CD4-positive, alpha-beta T cell treated with Interleukin-17A for 4 hours (primary cell): ENCODE measurements at regions not wholly inside any gene's neighbourhood (a gene's known extent, or its start where the extent isn't known, plus 50 kb on each side); places are given as distances from the start of the nearest gene placed in this dataset.
"Not testable (repeated sequence)": the region's sequence is repeated elsewhere in the genome, so short reads cannot be mapped to it uniquely, and the experiment has no call there.

ENCODE experiments used
- DNase-seq: peaks from one replicate; pipeline ENCODE4 v3.0.0-alpha.2; 2020; ENCODE audit warnings: mixed read lengths

DNA sequence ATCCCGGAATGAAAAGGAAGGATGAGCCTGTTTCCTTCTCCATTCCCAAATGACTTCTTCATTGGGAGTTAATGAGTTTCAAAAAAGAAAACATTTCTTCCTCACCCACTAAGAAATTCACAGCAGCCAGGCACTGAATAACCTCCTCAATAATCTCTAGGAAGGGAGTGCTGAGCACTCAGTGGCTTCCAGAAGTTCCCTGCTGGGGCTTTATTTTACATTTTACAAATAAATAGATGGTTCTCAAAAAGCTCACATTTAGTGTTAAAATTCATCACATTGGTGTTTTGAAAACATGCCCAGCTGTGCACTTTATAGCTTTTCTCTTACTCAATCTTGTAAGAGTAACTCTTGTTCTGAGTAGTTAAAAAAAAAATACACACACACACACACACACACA, 148.9 kb upstream of the PFKP start:
- no peak for DNase-seq

DNA sequence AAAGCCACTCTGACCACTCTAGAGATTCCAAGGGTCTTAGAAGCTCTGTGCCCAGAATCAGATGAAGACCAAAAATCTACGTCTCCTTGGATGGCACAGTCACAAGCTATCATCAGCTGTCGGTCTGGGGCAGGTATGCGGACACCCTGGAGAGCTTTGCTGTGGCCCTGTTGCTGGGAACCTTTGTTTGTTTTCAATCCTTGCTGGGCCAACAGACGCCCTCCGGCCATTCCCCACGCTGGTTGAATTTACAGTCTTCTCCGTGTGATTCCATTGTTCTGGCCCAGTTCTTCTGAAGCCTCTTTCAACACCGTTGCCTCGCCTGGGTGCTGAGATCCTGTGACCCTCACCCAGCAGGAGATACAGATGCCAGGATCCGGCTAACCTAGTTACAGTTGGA, 149.4 kb upstream of the PFKP start:
- DNase-seq, result no peak

DNA sequence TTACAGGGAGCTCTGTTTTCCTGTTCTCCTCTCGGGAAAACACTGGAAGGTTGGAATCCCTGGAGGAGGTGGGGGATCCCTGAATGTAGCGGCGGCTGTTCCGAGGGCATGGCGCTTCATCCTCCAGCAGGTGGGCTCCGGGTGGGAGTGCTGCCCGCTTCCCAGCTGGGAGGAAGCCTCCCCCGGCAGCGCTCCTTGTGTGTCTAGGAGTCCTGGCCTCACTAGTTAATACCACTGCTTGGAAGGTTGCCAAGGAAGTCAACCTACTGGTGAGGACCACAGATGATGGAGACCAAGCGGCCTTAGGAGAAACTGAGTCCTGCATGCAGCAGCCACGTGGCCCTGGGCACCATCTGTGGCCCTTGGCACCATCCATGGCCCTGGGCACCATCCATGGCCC, 151.9 kb upstream of the PFKP start:
- no peak for DNase-seq

DNA sequence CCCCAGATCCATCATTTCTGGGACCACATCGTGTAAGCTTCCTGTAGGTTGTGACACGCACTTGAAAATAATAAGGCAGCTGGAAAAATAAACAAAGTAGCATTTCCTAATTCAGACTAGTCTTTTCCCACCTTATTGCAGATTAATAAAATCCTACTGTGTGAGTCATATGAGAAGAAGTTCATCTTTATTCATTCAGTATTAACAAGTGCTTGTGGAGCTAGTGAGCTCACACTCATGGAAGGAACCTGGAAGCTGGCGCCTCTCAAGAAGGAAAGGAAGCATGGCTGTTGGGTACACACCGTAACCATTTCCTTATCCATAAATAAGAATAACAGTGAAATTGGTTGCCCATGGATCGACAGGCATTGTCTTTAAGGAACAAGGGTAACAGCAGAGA, 152.6 kb upstream of the PFKP start:
- DNase-seq, result no peak

DNA sequence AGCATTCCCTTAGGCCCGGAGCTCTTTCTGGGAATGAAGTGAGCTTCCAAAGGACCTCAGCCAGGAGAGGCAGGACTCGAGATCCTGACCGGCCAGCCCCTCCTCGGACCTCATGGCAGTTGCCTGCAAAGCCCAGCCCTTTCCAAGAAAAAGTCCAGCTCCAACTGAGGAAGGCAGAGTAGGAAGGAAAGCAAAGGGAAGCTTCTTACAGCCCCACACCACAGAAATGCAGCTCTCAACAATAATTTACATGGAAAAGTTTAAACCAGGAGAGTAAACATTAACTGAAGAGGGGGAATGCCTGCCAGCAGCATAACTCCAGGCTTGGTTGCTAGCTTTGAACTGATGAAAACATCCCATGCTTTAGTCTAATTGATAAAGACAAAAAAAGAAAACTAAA, 153.9 kb upstream of the PFKP start:
- no peak for DNase-seq

DNA sequence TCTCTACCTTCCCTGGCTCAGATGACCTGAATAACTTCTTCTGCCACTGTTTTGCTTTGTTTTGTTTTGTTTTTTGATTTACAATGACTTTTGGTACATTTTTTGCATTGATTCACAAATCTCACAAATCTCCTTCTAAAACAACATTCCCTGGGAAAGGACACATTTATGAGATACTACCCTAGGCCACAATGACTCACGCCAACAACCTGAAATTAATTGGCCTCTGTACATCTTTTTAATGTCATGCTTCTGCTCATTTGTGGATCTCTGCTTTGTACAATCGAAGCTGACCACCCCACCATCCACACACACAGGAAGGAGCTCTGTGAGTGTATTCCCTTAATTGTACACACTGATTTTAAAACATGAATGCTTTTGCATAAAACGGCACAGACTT, 156.7 kb upstream of the PFKP start:
- no peak for DNase-seq

DNA sequence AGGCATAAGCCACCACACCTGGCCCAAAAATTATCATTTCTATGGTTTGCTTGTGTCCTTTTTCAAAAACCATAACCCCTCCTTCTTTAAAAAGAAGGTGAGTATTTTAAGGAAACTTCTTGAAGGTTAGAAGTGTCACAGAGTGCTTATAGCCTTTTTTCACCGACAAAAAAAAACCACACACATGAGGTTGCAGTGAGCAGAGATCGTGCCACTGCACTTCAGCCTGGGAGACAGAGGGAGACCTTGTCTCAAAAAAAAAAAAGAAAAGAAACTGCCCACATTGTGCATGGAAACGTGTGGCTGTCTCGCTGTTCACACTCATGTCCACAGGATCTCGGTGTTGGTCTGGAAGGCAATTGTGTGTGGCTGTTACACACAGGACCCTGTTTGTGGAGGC, 157.4 kb upstream of the PFKP start:
- no peak for DNase-seq

DNA sequence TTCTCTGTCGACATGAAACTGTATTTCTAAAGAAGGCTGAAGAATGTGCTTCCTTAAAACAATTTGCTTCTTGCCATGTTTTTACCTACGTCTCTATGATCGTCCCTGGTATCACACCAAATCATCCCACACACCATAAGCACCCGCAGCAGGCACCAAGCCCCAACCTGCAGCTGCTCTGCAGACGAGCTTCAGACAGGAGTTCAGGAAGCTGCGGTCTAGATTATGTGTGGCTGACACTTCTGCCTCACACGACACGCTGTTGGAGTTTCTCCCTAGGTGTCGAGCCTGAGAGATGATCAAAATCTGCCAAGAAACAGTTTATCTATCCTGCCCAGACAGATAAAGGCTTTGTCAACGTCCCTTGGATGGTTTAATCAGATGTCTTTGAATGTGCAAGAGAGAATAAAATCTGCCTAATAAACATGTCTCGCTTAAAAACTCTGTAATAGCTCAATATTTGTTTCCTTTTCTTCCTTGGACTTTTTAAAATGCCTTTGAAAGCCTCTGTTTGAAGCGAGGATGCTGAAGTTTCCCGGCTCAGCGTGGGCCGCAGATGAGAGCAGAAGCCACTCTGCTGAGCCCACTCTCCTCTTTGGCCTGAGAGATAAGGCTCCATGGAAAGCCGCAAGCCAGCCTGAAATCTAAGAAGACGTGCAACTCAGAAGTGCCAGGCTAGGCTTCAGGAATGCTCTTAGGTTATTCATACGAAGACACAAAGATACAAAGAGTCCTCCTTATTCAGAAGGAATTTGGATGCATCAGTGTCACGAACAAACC, 158.3 kb upstream of the PFKP start:
- DNase-seq, result peak; percentile 21

DNA sequence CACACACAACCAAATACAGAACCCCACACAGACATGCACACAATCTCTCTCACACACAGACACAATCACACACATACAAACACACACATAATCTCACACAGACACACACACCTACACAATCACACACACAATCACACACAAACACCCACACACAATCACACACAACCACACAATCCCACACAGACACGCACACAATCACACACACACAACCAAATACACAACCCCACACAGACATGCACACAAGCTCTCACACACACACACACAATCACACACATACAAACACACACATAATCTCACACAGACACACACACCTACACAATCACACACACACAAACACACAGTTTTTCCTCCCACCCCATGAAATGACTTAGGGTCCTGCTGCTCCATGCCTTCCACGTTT, 160.4 kb upstream of the PFKP start:
- DNase-seq, result no peak

DNA sequence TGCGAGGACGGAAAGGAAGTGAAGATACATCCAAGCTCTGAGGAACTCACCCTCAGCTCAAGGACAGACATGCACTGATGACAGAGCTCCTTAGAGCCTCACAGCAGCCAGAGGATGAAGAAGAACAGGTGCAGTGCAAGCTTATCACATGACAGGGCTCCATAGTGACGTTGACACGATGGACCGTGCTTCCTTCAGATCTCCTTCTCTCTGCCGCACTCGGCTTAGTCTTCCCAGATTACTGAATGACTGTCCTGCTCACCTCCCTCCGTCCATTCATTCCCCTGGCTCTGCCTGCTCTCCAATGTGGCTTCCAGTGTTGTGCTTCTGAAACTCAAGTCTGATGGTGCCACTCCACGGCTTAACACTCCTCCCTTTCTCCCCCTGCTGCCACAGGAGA, 161.5 kb upstream of the PFKP start:
- no peak for DNase-seq

DNA sequence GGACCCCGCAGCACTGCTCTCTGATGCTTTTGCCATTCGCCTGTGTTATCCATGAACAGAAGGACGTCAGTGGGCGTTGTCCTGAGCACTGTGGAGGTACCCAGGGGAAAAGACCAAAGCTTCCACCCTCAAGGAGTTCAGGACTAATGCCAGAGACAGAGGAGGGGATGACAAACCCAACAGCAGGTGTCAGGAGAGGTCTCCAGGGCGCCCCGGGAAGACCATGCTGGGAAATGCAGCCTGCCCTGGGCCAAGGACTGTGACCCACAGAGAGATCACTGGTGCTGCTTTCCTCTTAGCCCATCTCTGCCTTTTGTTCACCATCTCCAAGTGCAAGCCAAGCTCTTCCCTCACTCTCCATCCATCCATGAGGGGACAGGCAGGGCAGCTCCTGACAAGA, 166.8 kb upstream of the PFKP start:
- DNase-seq, result no peak

DNA sequence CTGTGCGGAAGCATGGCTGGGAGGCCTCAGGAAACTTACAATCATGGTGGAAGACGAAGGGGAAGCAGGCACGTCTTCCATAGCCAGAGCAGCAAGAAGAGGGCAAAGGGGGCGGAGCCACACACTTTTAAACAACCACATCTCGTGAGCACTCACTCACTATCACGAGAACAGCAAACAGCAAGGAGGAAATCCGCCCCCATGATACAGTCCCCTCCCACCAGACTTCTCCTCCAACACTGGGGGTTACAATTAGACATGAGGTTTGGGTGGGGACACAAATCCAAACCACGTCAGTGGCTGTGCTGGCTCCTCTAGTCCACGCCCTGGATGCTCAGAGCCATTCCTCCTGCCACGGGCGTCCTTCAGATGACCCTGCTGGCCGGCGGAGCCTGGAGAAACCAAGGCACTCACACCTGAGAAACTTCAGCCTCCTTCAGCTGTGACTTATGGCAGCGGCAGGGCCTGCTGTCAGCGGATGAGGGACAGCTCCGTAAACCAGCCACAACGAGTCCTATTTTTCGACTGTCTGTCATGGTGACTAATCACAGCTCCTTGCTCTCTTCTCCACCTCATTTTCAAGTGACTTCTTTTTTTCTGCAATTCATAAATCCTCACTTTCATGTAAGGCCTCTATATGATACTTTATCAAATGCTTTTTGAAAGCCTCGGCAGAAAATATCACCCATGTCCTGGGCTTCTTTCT, 167.9 kb upstream of the PFKP start:
- no peak for DNase-seq

DNA sequence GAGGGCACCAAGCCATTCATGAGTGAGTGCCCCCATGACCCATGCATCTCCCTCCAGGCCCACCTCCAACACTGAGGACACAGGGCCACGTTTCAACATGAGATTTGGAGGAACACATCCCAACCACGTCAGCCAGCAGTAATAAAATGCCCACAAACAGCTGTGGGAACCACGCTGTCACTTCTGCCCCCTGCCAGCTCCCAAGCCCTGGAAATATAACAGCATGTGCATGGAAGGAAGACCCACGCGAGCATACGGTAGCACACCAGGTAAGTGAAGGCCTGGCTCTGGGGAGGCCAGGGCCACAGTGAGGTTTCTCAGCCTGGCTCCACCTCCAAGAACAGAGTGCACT, 168.9 kb upstream of the PFKP start:
- DNase-seq, result no peak

DNA sequence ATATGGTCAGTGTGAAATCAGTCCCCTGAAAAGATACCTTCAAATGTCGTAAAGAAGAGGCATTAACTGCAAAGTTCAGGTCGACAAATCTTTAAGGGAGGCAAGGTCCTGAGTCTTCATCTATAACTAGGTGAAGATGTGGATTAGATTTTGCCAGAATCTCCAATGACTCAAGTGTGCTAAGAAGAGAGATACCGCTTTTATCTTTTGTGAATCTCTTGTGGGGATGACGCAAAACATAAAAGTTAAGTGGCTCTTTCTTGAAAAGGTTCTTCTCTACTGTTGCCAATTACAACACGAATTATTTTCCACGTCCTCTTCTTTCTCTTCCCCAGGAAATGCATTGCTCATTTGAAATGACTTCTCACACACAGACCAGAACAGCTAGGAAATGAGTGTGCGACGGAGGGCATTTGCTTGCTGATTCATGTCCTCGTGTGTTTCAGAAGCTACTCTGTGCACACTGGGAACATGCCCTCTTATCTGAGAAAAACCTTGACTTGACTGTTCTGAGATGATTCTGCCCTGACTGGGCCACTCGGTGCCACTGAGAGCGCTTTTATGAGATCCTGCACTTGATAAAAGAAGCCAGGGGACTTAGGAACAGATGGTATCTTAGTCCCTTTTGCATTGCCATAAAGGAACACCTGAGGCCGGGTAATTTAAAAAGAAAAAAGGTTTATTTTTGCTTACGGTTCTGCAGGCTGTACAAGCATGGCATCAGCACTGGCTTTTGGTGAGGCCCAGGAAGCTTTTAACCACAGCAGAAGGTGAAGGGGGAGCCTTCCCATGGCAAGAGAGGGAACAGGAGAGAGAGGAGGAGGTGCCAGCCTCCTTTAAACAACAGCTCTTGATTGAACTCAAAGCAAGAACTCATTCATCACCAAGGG, 169.5 kb upstream of the PFKP start:
- DNase-seq, result no peak

DNA sequence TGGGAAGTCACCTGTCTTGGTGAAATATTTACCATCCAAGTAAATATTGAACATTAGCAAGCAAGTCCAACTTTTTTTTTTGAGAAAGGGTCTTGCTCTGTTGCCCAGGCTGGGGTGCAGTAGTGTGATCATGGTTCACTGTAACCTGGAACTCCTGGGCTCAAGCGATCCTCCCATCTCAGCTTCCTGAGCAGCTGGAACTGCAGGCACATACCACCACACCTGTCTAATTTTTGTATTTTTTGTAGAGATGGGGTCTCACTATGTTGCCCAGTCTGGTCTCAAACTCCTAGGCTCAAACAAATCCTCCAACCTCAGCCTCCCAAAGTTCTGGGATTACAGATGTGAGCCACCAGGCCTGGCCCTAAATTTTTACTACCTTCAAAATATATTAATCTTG, 171.0 kb upstream of the PFKP start:
- not testable (repeated sequence) for DNase-seq

DNA sequence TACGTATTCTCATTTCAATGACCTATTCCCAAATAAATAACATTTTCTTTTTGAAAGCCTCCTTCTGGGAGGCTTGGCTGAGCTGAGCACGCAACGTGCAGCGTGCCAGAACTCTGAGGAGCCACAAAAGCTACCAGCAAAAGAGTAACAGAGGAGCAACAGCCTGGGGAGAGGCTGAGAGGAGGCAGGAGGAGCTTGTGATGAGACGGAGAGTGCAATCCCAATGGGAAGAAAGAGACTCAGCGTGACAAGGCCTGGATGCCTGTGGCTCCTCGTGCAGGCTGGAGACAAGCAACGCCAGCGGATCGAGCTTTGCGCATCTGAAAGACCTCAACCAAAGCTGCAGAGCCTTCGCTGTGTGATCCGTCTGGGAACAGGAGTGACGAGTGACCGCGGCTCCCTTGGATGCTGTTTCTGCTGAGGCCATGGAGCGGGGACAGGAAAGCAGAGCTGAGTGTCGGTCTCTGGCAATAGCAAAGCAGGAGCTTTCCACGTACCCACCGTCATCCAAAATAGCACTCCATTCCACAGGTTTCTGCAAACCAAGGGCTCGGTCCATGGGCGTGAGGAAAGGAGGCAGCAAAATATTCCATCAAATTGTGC, 171.7 kb upstream of the PFKP start:
- no peak for DNase-seq

DNA sequence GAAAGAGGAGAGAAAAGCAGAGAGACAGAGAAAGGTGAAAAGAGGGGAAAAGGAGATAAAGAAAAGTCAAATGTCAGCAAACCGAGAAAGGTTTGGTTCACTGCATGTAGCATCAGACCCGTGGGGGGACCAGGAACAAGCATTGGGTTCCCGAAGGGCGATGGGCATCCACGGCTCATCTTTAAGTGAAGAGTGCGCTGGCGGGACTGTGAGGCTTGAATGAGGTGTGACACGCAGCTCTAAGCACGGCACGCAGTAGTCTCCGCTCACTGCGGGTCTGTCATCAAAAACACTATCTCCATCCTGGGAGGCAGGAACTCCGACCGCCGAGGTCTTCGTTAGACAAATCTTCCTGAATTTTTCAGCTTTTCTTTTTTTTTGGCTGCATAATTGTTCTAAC, 173.4 kb upstream of the PFKP start:
- DNase-seq, result no peak

DNA sequence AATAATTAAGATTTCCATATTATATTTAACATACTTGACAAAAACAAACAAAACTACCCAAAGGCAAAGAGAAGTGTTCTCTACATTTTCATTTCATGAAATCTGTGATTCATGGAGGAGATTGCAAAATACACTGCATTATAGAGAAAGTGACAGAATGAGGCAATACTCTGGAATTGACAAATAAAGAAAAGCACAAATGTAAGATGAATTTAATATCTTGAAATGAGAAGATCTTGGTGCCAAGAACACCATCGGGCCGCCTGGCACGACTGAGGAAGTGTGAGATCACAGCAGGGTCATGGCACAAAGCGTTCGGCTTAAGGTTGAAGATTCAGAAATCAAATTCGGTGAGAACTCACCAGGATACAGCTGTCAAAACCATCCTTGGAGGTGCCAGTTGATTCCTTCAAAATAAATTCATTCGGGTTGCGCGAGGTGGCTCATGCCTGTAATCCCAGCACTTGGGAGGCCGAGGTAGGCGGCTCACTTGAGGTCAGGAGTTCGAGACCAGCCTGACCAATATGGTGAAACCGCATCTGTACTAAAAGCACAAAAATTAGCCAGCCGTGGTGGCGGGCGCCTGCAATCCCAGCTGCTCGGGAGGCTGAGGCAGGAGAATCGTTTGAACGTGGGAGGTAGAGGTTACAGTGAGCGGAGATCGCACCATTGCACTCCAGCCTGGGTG, 174.0 kb upstream of the PFKP start:
- DNase-seq, result no peak

DNA sequence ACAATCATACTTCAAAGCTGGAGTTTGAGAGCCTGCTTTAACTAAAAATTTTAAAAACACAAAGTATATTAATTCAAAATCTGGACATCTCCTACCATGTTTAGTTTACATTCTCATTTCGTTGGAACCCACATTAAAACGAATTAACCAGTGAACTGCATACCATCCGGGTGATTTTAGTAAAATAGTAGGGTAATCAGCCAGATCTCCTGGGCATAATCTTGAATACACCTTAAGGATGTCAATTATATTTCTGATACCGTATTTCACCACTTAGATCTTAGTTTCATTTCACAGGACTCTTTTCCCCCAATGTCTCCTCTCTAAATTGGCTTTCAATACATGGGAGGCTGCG, 175.6 kb upstream of the PFKP start:
- DNase-seq, result no peak

DNA sequence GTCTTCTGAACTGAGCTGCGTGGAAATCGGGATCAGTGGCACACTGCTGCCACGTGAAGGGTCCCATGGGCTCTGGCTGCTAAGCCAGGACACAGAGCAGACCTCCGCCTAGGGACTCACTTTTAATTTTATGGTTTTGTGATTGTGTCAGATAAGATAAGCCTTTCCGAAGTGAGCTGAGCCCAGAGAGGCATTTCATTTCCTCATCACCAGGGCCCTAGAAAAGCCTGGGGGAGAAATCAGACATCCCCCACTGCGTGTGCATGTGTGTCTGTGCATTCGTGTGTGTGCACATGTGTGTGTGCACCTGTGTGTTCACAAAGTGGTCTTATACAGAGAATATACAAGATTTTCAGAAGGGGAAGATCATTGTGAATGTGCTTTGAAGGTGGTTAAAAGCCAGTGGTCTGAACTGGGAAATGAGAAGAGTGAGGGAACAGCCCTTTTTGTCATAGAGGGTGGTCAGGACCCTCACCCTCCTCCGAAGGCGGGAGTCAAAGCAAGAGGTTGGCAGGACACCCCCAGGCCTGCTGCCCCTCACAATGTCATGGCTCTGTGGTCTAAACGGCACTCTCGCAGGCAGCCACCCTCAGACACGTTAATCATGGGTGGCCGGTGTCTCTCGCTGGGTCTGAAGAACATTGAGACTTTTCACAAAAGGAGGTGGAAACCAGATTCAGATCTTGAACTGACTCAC, 176.1 kb upstream of the PFKP start:
- DNase-seq, result no peak

DNA sequence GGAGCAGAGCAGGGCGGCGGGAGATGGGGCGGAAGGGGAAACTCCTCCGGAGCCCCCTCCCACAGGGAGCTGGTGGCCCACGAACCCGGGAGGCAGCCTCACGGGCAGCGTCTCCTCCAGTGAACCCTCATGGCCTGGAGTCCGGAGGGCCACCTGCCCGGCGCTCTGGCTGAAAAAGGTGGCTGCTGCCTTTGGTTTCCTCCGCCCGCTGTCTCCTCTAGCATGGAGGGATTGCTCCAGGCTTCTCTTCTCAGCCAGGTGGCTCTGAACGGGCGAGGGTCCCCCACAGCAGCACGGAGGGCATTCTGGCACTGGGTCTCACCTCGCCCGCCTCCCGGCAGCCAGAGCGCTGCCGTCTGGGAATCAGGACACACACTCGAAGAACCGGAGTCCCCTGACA, 177.3 kb upstream of the PFKP start:
- no peak for DNase-seq

DNA sequence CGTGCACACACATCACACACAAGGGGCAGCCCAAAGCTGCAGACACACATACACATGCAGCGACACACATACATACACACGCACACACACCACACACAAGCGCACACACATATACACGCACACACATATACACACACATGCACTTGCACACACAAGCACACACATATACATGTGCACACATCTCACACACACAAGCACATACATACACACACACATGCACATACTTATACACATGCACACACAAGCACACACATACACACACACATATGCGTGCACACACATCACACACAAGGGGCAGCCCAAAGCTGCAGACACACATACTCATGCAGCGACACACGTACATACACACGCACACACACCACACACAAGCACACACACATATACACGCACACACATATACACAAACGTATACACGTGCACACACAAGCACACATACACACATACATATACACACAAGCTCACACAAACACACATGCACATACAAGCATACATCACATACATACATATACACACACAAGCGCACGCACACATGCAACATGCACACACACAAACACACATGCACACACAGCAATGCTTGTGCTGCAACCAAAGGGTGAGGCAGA, 178.8 kb upstream of the PFKP start:
- DNase-seq, result no peak
